Adrenal gland (tissue), 5 donors: ENCODE measurements at regions not wholly inside any gene's neighbourhood (a gene's known extent, or its start where the extent isn't known, plus 50 kb on each side); places are given as distances from the start of the nearest gene placed in this dataset.

Experiments
- POLR2A ChIP-seq, 2 donors: fragments of 450-650 bp; IDR thresholded peaks; one replicate each; pipeline ENCODE4 v1.6.1; 2017; ENCODE audit warnings: antibody characterized with exemption in 2 of 2, mild to moderate bottlenecking in 2 of 2, moderate library complexity in 1 of 2
- TF ChIP-seq, protein P1 (sequence below), 6 experiments: fragments of 450-650 bp in 4 of 6; fragments of 200-600 bp in 2 of 6; sonication (generic) in 1 of 6; IDR thresholded peaks; 1 replicate in 5 of 6; 2 replicates in 1 of 6; pipeline versions ENCODE4 v1.5.1 to v1.8.0; 2016 to 2021; ENCODE audit warnings: antibody characterized with exemption in 6 of 6, mild to moderate bottlenecking in 2 of 6, moderate library complexity in 1 of 6
- donor health status: DM: no; HTN: no; CAD: no.

DNA sequence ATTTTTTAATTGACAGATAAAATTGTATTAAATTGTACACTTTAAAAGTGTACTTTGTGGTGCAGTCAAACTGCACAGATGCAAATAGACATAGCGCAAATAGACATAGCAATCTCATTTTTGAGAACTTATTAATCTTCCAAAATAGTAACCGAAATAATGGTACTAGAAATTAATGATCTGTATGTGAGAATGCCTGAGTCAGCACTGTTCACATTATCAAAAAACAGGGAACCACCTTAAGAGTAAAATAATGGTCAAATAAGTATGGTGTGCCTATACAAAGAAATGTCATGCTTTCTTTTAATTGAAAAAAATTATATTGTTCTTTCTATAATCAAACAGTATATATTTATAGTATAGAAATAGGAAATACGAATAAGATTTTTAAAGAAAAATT is 461.9 kb downstream of the EFNA5 start:
- TF ChIP-seq, protein P1, sequence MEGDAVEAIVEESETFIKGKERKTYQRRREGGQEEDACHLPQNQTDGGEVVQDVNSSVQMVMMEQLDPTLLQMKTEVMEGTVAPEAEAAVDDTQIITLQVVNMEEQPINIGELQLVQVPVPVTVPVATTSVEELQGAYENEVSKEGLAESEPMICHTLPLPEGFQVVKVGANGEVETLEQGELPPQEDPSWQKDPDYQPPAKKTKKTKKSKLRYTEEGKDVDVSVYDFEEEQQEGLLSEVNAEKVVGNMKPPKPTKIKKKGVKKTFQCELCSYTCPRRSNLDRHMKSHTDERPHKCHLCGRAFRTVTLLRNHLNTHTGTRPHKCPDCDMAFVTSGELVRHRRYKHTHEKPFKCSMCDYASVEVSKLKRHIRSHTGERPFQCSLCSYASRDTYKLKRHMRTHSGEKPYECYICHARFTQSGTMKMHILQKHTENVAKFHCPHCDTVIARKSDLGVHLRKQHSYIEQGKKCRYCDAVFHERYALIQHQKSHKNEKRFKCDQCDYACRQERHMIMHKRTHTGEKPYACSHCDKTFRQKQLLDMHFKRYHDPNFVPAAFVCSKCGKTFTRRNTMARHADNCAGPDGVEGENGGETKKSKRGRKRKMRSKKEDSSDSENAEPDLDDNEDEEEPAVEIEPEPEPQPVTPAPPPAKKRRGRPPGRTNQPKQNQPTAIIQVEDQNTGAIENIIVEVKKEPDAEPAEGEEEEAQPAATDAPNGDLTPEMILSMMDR (IDR thresholded peaks at IDR 0.05) = no peak
- no peak for TF ChIP-seq POLR2A (IDR thresholded peaks at IDR 0.05)
